H9 (cell line): ENCODE measurements at regions not wholly inside any gene's neighbourhood (a gene's known extent, or its start where the extent isn't known, plus 50 kb on each side); places are given as distances from the start of the nearest gene placed in this dataset.

Source experiments
- DNase-seq: peaks from one replicate; pipeline ENCODE4 v3.0.0-alpha.2; 2017
- H2AFZ ChIP-seq: one replicate; pipeline ENCODE4 v1.6.1; 2013; ENCODE audit warnings: mild to moderate bottlenecking, low read length, control low read depth, moderate library complexity
- H2AK5ac ChIP-seq: 2 replicates; pipeline ENCODE4 v1.6.1; 2013; ENCODE audit warnings: low read length, control low read depth, mixed read lengths; ENCODE audit not compliant: insufficient read length
- H2BK120ac ChIP-seq: one replicate; pipeline ENCODE4 v1.6.1; 2013; ENCODE audit warnings: low read depth, mild to moderate bottlenecking, low read length, control low read depth, inconsistent platforms; ENCODE audit not compliant: poor library complexity, severe bottlenecking
- H2BK12ac ChIP-seq: 2 replicates; pipeline ENCODE4 v1.6.1; 2013; ENCODE audit warnings: low read length, control low read depth, mixed read lengths, low read depth; ENCODE audit not compliant: insufficient read length
- H2BK15ac ChIP-seq: 2 replicates; pipeline ENCODE4 v1.6.1; 2013; ENCODE audit warnings: low read depth, low read length, control low read depth
- H2BK20ac ChIP-seq: one replicate; pipeline ENCODE4 v1.6.1; 2013; ENCODE audit warnings: low read depth, mild to moderate bottlenecking, low read length, control low read depth, inconsistent platforms; ENCODE audit not compliant: poor library complexity, severe bottlenecking
- H2BK5ac ChIP-seq: 2 replicates; pipeline ENCODE4 v1.6.1; 2013; ENCODE audit warnings: low read length, control low read depth, mixed read lengths; ENCODE audit not compliant: insufficient read length
- H3K14ac ChIP-seq: 2 replicates; pipeline ENCODE4 v1.6.1; 2013; ENCODE audit warnings: low read length, control low read depth; ENCODE audit not compliant: insufficient read depth
- H3K18ac ChIP-seq: 2 replicates; pipeline ENCODE4 v1.6.1; 2013; ENCODE audit warnings: low read depth, mild to moderate bottlenecking, mixed read lengths, low read length, control low read depth; ENCODE audit not compliant: insufficient read length
- H3K23ac ChIP-seq: 2 replicates; pipeline ENCODE4 v1.6.1; 2013; ENCODE audit warnings: low read length, control low read depth, mixed read lengths, low read depth; ENCODE audit not compliant: insufficient read length
- H3K23me2 ChIP-seq: 2 replicates; pipeline ENCODE4 v1.6.1; 2013; ENCODE audit warnings: low read depth, mild to moderate bottlenecking, mixed read lengths, low read length, control low read depth; ENCODE audit not compliant: insufficient read length, poor library complexity, severe bottlenecking
- H3K27ac ChIP-seq: 2 replicates; pipeline ENCODE4 v1.5.1; 2013; ENCODE audit warnings: low read length, control low read depth, mixed read lengths, low read depth; ENCODE audit not compliant: insufficient read length
- H3K27me3 ChIP-seq: 2 replicates; pipeline ENCODE4 v1.6.1; 2013; ENCODE audit warnings: low read length, control low read depth, inconsistent platforms; ENCODE audit not compliant: insufficient read depth
- H3K4ac ChIP-seq: 2 replicates; pipeline ENCODE4 v1.6.1; 2013; ENCODE audit warnings: low read depth, mild to moderate bottlenecking, control low read depth, inconsistent platforms, low read length, moderate library complexity
- H3K4me1 ChIP-seq: 2 replicates; pipeline ENCODE4 v1.6.1; 2013; ENCODE audit warnings: low read length, control low read depth, inconsistent platforms; ENCODE audit not compliant: insufficient read depth
- H3K4me2 ChIP-seq: 2 replicates; pipeline ENCODE4 v1.6.1; 2013; ENCODE audit warnings: low read length, control low read depth, mixed read lengths; ENCODE audit not compliant: insufficient read length, insufficient read depth
- H3K56ac ChIP-seq: 2 replicates; pipeline ENCODE4 v1.6.1; 2013; ENCODE audit warnings: low read depth, mild to moderate bottlenecking, mixed read lengths, low read length, control low read depth; ENCODE audit not compliant: insufficient read length
- H3K79me1 ChIP-seq: 2 replicates; pipeline ENCODE4 v1.6.1; 2013; ENCODE audit warnings: low read depth, mild to moderate bottlenecking, moderate library complexity, low read length, control low read depth, inconsistent platforms; ENCODE audit not compliant: insufficient read depth, poor library complexity, severe bottlenecking
- H3K79me2 ChIP-seq: 2 replicates; pipeline ENCODE4 v1.6.1; 2013; ENCODE audit warnings: low read length, control low read depth, inconsistent platforms; ENCODE audit not compliant: insufficient read depth
- H3K9ac ChIP-seq: 2 replicates; pipeline ENCODE4 v1.6.1; 2013; ENCODE audit warnings: low read length, control low read depth, mixed read lengths; ENCODE audit not compliant: insufficient read length; ENCODE audit errors: extremely low read depth
- H3K9me3 ChIP-seq: one replicate; pipeline ENCODE4 v1.6.1; 2013; ENCODE audit warnings: low read depth, low read length, inconsistent platforms; ENCODE audit not compliant: control insufficient read depth
- H3T11ph ChIP-seq: one replicate; pipeline ENCODE4 v1.6.1; 2013; ENCODE audit warnings: mild to moderate bottlenecking, low read length, control low read depth, inconsistent platforms
- H4K20me1 ChIP-seq: one replicate; pipeline ENCODE4 v1.6.1; 2013; ENCODE audit not compliant: control insufficient read depth, insufficient read length, insufficient read depth
- H4K5ac ChIP-seq: 2 replicates; pipeline ENCODE4 v1.6.1; 2013; ENCODE audit warnings: low read depth, mild to moderate bottlenecking, mixed read lengths, low read length, control low read depth; ENCODE audit not compliant: insufficient read length
- H4K8ac ChIP-seq: replicated peaks from 2 replicates; pipeline ENCODE4 v1.6.1; 2013; ENCODE audit warnings: low read length, control low read depth, mixed read lengths, low read depth; ENCODE audit not compliant: insufficient read length
- H4K91ac ChIP-seq: 2 replicates; pipeline ENCODE4 v1.6.1; 2013; ENCODE audit warnings: low read depth, mild to moderate bottlenecking, moderate library complexity, mixed read lengths, low read length, control low read depth; ENCODE audit not compliant: insufficient read length
- H3K27ac Mint-ChIP-seq, 3 experiments: 2 replicates in 2 of 3; 3 replicates in 1 of 3; pipeline ENCODE4 v1.8.0; 2020 to 2021; ENCODE audit warnings: mixed read lengths in 3 of 3, mild to moderate bottlenecking in 1 of 3, moderate library complexity in 1 of 3
- H3K27me3 Mint-ChIP-seq: 2 replicates; pipeline ENCODE4 v1.8.0; 2021; ENCODE audit warnings: low read depth, mild to moderate bottlenecking, moderate library complexity, mixed read lengths
- H3K36me3 Mint-ChIP-seq, 3 experiments: 2 replicates in 2 of 3; 3 replicates in 1 of 3; pipeline ENCODE4 v1.8.0; 2020 to 2021; ENCODE audit warnings: low read depth in 3 of 3, mixed read lengths in 3 of 3; ENCODE audit not compliant: insufficient read depth in 1 of 3
- H3K4me1 Mint-ChIP-seq, 2 experiments: 2 replicates each; pipeline ENCODE4 v1.8.0; 2020; ENCODE audit warnings: mixed read lengths in 2 of 2
- H3K4me3 Mint-ChIP-seq, 2 experiments: 2 replicates in 1 of 2; 3 replicates in 1 of 2; pipeline ENCODE4 v1.8.0; 2020 to 2021; ENCODE audit warnings: mild to moderate bottlenecking in 2 of 2, mixed read lengths in 2 of 2, moderate library complexity in 1 of 2
- H3K9me3 Mint-ChIP-seq, 2 experiments: 2 replicates in 1 of 2; 3 replicates in 1 of 2; pipeline ENCODE4 v1.8.0; 2020; ENCODE audit warnings: mild to moderate bottlenecking in 2 of 2, mixed read lengths in 2 of 2, moderate library complexity in 1 of 2
- WGBS: extraction: QIAGEN DNeasy Blood & Tissue Kit; methylation state at CpG from one replicate; pipeline ENCODE4 v1.1.7; 2013; ENCODE audit warnings: missing lambda C conversion rate, low lambda C conversion rate, mixed read lengths; ENCODE audit not compliant: insufficient read length; ENCODE audit errors: extremely low coverage; 5-methylcytosine and 5-hydroxymethylcytosine counted together
- TF ChIP-seq, protein P1 (sequence below): fragments of 200-600 bp; sonication (generic); conservative IDR thresholded peaks from 3 replicates; pipeline ENCODE4 v1.8.0; 2021; ENCODE audit warnings: antibody characterized with exemption, mild to moderate bottlenecking

DNA sequence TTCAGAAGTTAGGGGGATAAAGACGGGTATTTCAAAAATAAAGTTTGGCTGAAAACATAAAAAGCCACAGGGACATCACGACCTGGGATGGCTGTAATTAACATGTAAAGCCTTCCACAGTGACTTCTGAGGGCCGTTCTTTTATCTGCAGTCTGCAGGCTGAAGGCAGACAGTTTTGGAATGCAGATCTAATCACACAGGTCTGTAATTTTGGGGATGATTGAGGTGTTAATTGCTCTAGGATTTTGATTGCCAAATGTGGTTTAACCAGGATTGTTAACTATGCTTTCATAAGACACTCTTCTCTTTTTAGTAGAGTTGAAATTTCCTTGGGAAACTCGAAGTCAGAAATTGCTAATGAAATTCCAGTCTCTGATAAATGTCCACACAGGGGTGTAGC, 355.5 kb downstream of the ATP23 start:
- Histone ChIP-seq H3K56ac (no peak overlapping the region), H3K14ac (no peak overlapping the region), H3T11ph (no peak overlapping the region), H3K9ac (no peak overlapping the region), H2BK120ac (no peak overlapping the region), H3K4me1 (peaks cover 3% of the 10 kb centered on the region; the same call in 1 of the 2 replicates), H2AFZ (no peak overlapping the region), H2BK5ac (no peak overlapping the region), H2BK12ac (no peak overlapping the region), H3K79me1 (no peaks in the 10 kb centered on the region), H3K18ac (no peak overlapping the region), H3K27me3 (no peaks in the 10 kb centered on the region), H2BK20ac (no peak overlapping the region), H3K23ac (no peak overlapping the region), H4K91ac (no peak overlapping the region), H2AK5ac (no peak overlapping the region), H4K20me1 (no peaks in the 10 kb centered on the region), H3K4me2 (no peak overlapping the region), H3K27ac (no peak overlapping the region), H3K9me3 (no peaks in the 10 kb centered on the region), H2BK15ac (no peak overlapping the region), H4K8ac (no peak overlapping the region), H4K5ac (no peak overlapping the region), H3K79me2 (no peaks in the 10 kb centered on the region), H3K4ac (no peak overlapping the region), H3K23me2 (no peaks in the 10 kb centered on the region)
- peaks cover 27 to 34% of the 10 kb centered on the region in 2 experiments for H3K4me1 Mint-ChIP-seq
- no peaks in the 10 kb centered on the region for H3K36me3 Mint-ChIP-seq
- no peaks in the 10 kb centered on the region for H3K9me3 Mint-ChIP-seq
- WGBS: no CpG with 5 or more reads among the region's 4 CpGs
- DNase-seq: no peak
- H3K4me3 Mint-ChIP-seq: no peak overlapping the region
- TF ChIP-seq, protein P1, sequence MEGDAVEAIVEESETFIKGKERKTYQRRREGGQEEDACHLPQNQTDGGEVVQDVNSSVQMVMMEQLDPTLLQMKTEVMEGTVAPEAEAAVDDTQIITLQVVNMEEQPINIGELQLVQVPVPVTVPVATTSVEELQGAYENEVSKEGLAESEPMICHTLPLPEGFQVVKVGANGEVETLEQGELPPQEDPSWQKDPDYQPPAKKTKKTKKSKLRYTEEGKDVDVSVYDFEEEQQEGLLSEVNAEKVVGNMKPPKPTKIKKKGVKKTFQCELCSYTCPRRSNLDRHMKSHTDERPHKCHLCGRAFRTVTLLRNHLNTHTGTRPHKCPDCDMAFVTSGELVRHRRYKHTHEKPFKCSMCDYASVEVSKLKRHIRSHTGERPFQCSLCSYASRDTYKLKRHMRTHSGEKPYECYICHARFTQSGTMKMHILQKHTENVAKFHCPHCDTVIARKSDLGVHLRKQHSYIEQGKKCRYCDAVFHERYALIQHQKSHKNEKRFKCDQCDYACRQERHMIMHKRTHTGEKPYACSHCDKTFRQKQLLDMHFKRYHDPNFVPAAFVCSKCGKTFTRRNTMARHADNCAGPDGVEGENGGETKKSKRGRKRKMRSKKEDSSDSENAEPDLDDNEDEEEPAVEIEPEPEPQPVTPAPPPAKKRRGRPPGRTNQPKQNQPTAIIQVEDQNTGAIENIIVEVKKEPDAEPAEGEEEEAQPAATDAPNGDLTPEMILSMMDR: no peak
- no peak overlapping the region for H3K27ac Mint-ChIP-seq
- H3K27me3 Mint-ChIP-seq: no peaks in the 10 kb centered on the region
